Stimulated activated CD4-positive, alpha-beta T cell treated with anti-CD3 and anti-CD28 coated beads, Interleukin-2, amount 100 ng/mL, for 48 hours (primary cell): ENCODE measurements at regions not wholly inside any gene's neighbourhood (a gene's known extent, or its start where the extent isn't known, plus 50 kb on each side); places are given as distances from the start of the nearest gene placed in this dataset.
"Not testable (repeated sequence)": the region's sequence is repeated elsewhere in the genome, so short reads cannot be mapped to it uniquely, and the experiment has no call there.

Experiments used
- DNase-seq, 2 donors: peaks; one replicate each; pipeline ENCODE4 v3.0.0-alpha.2; 2020

DNA sequence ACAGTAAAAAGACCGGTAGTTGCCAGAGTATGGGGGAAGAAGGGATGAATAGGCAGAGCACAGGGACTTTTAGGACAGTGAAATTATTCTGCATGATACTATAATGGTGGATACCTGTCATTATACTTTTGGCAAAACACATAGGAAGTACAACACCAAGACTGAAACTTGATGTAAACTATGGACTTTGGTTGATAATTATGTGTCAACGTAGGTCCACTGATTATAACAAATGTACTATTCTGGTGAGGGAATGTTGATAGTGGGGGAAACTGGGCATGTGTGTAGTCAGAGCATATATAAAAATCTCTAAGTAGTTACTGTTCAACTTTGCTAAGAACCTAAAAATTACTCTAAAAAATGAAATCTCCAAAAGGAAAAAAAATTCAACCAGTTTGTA is 629.7 kb downstream of the CCDC85A start:
- DNase-seq, result no peak

DNA sequence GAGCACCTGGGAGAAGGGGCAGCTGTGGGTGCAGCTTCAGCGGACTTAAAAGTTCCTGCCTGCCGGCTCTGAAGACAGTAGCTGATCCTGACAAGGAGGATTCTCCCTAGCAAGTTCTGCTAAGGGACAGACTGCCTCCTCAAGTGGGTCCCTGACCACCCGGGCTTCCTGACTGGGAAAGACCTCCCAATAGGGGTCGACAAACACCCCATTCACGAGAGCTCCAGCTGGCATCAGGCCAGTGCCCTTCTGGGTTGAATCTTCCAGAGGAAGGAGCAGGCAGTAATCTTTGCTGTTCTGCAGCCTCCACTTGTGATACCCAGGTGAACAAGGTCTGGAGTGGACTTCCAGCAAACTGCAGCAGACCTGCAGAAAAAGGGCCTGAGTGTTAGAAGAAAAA is 632.9 kb downstream of the CCDC85A start:
- no peak for DNase-seq

DNA sequence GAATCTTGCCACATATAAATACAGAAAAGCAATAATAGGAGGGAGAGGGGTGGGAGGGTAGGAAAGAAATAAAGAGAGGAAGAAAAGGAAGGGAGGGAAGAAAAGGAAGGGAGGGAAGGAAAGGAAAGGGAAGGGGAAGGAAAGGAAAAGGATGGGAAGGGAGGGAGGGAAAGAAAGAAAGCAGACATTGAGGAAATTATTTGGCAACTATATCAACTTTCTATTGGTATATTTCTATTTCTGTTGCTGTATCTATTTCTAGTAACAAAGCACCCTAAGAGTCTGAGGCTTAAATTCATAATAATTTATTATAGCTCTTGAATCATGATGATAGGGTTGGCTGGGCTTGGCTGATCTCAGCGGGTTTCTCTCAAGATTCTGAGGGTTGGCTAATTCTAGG is 648.0 kb downstream of the CCDC85A start:
- no peak for DNase-seq

DNA sequence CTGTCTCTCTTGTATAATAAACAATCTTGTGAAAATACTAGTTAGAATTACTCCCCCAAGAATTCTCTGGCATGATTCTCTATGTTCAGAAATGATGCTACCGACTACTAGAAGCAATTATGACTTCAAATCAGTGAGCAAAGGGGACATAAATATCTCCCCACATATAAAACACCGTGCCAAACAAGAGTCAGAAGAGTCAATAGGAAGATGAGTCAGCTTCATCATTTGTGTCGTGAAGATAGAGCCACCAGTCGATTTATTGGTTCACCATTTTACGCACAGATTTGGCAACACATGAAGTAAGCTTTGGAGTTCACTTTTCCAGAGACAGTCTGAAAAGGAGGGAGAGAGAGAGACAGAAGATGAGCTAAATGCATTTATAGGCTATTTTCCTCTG is 650.9 kb downstream of the CCDC85A start:
- DNase-seq, result no peak

- not testable (repeated sequence) for DNase-seq
These were observed 656.2 kb downstream of the CCDC85A start for GRCh38 chr2:56840009-56840408.

DNA sequence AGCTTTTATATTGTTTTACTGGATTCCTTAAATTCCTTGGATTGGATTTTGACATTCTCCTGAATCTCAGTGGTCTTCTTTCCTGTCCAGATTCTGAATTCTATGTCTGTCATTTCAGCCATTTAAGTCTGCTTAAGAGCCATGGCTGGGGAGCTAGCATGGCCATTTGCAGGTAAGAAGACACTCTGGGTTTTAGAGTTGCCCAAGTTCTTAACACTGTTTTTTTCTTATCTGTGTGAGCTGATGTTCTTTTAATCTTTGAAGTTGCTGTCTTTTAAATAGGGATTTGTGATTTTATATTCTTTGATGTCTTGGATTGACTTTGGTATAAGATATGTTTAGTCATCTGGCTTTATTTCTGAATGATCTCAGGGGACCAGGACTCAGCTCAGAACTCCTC is 677.2 kb downstream of the CCDC85A start:
- DNase-seq, result no peak

DNA sequence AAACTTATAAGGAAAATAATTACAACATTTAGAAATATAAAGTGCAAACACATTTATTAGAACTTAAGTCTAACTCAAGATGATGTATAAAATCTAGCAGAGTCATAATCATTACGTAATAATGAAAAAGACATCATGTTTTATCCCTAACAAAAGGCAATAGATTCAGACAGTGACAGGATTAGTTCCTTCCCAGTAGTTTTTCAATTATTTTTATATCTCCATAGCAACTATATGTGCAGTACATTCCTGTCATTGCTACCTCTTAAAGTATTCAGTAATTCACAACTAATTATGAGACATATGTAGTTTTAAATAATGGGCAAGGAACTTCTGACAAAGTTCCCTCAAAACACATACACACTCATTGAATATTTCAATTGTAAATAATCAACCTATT is 687.9 kb downstream of the CCDC85A start:
- DNase-seq, result no peak

- DNase-seq, result no peak
These were observed 690.9 kb downstream of the CCDC85A start for GRCh38 chr2:56874717-56875116.

DNA sequence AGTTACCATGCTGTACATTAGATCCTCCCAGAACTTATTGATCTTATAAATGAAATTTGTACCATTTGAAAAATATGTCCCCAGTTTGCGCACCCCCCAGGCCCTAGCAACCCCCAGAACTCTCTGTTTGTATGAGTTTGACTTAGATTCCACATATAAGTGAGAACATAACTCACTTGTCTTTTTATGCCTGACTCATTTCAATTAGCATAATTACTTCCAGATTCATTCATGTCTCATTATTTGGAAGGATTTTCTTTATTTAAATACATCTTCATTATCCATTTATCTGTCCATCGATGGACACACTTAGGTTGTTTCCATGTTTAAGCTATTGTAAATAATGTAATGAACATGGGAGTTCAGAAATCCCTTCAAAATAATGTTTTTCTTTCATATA is 705.9 kb downstream of the CCDC85A start:
- no peak for DNase-seq

- no peak for DNase-seq
These were observed 708.6 kb downstream of the CCDC85A start for GRCh38 chr2:56892382-56892781.

GRCh38 chr2:56898986-56899385 is 715.2 kb downstream of the CCDC85A start:
- DNase-seq, result no peak

DNA sequence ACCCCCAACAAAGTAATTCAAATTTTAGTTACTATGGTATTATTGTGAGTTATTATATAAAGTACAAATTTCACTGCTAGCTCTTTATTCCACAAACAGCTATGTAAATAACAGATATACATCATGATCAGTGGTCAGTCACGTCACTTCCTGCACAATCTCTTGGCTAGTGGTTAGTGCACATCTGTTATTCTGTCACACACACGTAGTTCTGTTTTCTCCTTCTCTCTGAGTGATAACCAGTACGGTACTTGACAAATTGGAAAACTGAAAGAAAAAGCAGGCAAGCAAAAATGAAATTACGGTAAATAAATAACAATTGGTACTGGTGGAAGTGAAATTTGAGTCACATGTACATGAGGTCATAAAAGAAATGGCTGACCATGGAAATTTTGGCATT is 728.7 kb downstream of the CCDC85A start:
- no peak for DNase-seq

- DNase-seq, result no peak
These were observed 735.0 kb downstream of the CCDC85A start for GRCh38 chr2:56918790-56919189.

DNA sequence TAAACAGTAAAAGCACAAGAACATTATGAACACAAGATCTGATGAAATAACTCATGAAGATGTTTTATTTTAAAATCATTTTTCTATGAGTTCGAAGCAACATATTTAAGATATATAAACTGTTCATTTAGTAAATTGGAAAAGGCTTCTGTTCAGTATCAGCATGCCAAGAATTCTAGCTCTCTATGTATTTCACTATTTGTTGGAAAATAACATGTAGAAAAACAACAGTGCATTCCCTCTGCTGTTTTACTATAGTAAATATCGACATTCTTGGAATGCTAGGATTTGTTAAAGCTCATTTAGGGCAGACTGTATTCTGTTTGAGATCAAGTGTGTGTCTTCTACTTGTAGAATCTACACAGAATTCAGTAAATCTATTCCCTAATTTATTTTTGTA is 750.2 kb downstream of the CCDC85A start:
- DNase-seq, result no peak

GRCh38 chr2:56934866-56935265 is 751.1 kb downstream of the CCDC85A start:
- DNase-seq, result no peak

DNA sequence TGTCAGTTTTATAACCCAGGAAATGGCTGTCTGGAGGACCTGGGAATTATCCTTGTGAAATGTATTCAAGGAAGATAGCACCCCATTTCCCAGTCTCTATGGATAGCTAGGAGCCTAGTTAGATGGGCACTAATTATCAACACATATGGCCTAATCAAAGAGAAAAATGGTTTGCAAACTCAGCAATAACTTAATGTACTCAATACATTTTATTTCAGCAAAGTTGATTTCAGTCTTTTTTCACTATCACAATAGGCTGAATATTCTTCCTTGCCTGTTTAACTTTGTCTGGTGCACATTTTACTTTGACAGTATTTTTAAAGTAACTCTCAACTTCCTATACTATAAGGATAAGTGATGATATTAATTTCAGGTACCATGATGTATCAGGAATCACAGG is 756.3 kb downstream of the CCDC85A start:
- no peak for DNase-seq

DNA sequence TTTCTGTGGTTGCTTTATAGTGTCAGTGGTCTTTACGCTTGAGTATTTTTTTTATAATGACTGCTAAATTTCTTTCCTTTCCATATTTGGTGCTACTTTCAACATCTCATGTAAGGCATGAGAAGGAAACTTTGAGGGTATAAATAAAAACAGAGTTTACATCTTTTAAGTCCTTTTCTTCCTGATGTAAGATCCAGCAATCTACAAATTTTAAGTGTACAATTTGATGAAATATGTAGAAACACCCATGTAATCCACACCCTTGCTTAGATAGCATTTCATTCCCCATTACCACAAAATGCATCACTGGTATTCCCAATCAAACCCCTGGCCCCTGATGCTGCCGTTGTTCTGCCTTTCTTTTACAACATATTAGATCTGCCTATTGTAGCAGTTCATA is 769.1 kb downstream of the CCDC85A start:
- DNase-seq, result no peak

DNA sequence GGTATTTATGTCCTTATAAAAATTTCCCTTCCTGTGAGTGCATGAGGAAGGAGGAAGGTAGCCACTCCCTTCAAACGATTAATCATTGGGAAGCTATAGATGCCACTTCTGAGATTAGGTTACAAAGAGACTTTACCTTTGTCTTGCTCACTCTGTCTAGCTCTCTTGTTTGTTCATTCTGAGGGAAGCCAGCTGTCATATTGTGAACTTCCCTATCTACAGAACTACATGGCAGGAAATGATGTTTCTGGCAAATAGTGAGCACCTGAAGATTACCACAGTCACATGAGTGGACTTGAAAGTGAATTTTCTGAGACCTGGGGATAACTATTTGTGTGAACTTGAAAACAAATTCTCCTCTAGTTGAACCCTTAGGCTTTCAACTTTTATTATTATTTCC is 776.8 kb downstream of the CCDC85A start:
- no peak for DNase-seq

DNA sequence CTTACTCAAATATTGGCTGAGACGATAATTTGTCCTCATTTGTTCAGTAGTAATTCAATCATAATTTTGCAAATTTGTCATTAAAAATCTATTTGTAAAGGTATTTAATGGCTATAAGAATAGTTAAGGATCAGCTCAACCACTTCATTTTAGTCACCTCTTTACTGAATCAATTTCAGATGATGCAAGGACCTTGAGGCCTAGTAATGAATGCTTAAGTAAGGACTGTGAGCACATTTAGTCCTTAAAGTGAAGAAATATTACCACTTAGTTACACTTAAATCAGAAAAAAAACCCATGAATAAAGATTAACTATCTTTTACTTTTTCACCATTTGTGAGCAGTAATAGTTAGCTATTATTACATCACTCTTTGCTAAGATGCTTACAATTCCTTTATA is 778.9 kb downstream of the CCDC85A start:
- DNase-seq, result no peak

DNA sequence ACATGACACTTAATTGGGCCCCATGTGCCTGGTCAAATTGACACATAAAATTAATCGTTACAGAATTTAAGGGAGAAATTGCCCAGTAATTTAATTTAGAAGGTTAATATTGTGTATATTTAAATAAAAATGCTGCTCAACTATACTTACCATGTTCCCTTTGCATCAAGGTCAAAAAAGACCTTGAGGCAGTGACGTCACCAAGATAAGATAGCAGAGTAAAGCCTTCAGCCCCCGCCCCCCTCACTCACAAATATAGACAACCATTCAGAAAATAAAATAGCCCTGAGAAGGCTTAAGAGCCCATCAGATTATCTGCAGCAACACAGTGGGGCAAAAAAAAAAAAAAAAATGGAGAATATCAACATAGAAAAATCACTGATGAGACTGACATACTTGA is 785.7 kb downstream of the CCDC85A start:
- DNase-seq, result no peak

- no peak for DNase-seq
These were observed 787.7 kb downstream of the CCDC85A start for GRCh38 chr2:56971383-56971974.

DNA sequence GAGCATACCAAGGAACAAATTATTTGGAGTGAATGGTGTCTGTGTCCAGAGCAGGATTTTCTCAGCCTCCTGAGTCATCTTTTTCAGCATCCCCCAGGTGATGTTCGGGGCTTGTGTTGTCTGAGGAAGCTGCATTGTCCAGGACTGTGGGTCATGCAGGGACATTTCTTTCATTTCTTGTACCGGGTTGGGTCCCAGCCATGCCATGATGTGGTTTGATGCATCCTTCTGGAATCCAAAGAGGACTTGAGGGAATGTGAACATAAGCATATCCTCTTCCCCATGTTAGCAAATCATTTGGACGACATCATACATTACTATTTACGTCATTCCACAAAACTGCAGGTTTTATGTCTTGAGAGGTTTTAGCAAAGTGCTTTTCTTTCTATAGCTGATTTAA is 797.8 kb downstream of the CCDC85A start:
- no peak for DNase-seq

DNA sequence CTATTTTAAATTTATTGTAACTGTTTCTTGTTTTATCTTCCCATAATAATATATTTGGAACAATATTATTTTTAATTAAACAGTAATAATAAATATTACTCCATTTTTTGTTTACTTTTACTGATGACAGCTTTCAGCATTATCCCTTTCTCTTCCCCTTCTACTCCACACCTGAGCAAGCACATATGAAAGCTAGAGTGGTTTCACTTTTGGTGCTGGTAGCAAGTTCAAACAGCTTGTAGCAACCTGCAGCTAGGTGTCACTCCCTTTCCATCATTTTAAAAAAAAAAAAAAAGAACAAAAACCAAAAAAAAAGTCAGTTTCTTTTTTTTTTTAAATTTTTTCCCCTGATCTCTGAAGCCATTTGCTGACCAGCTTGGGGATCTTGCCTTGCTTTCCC is 801.8 kb downstream of the CCDC85A start:
- DNase-seq, result no peak

- DNase-seq, result no peak
These were observed 838.7 kb downstream of the CCDC85A start for GRCh38 chr2:57022496-57022895.

GRCh38 chr2:57044931-57045635 is 861.3 kb downstream of the CCDC85A start:
- no peak for DNase-seq
